ENCODE measurements at regions not wholly inside any gene's neighbourhood (a gene's known extent, or its start where the extent isn't known, plus 50 kb on each side); places are given as distances from the start of the nearest gene placed in this dataset.

GRCh38 chr3:144051211-144051610, 79.6 kb downstream of the DIPK2A start:
- H3K9me2 ChIP-seq (ENCODE audit: insufficient read depth, low read length) = no peaks in the 10 kb centered on the region
- H3K27ac ChIP-seq (ENCODE audit: low read length) = no peak overlapping the region
- H3K4me2 ChIP-seq (ENCODE audit: low read length) = no peak overlapping the region
- H3F3A ChIP-seq (ENCODE audit: insufficient read depth, low read length, poor library complexity, severe bottlenecking) = no peaks in the 10 kb centered on the region
- H3K27me3 ChIP-seq (ENCODE audit: insufficient read depth, low read depth, low read length) = no peaks in the 10 kb centered on the region
- no peaks in the 10 kb centered on the region for H4K20me1 ChIP-seq (ENCODE audit: insufficient read depth)
- H3K4me3 ChIP-seq (ENCODE audit: low read length) = no peak overlapping the region
- TF ChIP-seq REST (IDR thresholded peaks at IDR 0.05; ENCODE audit: borderline replicate concordance) = no peak
- no peak for TF ChIP-seq TAF1 (IDR thresholded peaks at IDR 0.05; ENCODE audit: low read depth)
- no peak for TF ChIP-seq EZH2 (IDR thresholded peaks at IDR 0.05; ENCODE audit: borderline replicate concordance, insufficient read depth, low read length, poor library complexity, severe bottlenecking)
- TF ChIP-seq POLR2AphosphoS5 (IDR thresholded peaks at IDR 0.05) = no peak
- TF ChIP-seq SMC3 (conservative IDR thresholded peaks at IDR 0.05; ENCODE audit: poor library complexity) = no peak
- no peak for TF ChIP-seq MXI1 (conservative IDR thresholded peaks at IDR 0.05; ENCODE audit: poor library complexity, severe bottlenecking)
- no peak overlapping the region for H3K9ac ChIP-seq (ENCODE audit: low read length)
- no peaks in the 10 kb centered on the region for H3K79me2 ChIP-seq (replicated peaks; ENCODE audit: insufficient read depth, low read length)
- H2AFZ ChIP-seq (ENCODE audit: low read depth, low read length) = no peak overlapping the region
- no peaks in the 10 kb centered on the region for H3K9me3 ChIP-seq (ENCODE audit: low read length)
- H3K36me3 ChIP-seq (ENCODE audit: insufficient read depth, low read length) = no peaks in the 10 kb centered on the region

- no peaks in the 10 kb centered on the region for H3K27me3 ChIP-seq (ENCODE audit: insufficient read depth, low read depth, low read length)
Measured at GRCh38 chr3:144052275-144052674, 80.7 kb downstream of the DIPK2A start.

More at GRCh38 chr3:144052275-144052674, 80.7 kb downstream of the DIPK2A start:
- Histone ChIP-seq H3K79me2 (replicated peaks; ENCODE audit: insufficient read depth, low read length) (no peaks in the 10 kb centered on the region), H3K9me3 (ENCODE audit: low read length) (no peaks in the 10 kb centered on the region), H3K36me3 (ENCODE audit: insufficient read depth, low read length) (no peaks in the 10 kb centered on the region), H2AFZ (ENCODE audit: low read depth, low read length) (no peak overlapping the region), H3K4me3 (ENCODE audit: low read length) (no peak overlapping the region), H4K20me1 (ENCODE audit: insufficient read depth) (no peaks in the 10 kb centered on the region), H3F3A (ENCODE audit: insufficient read depth, low read length, poor library complexity, severe bottlenecking) (no peaks in the 10 kb centered on the region), H3K27ac (ENCODE audit: low read length) (no peak overlapping the region), H3K9ac (ENCODE audit: low read length) (no peak overlapping the region), H3K4me2 (ENCODE audit: low read length) (no peak overlapping the region), H3K9me2 (ENCODE audit: insufficient read depth, low read length) (no peaks in the 10 kb centered on the region)
- no peak for TF ChIP-seq MXI1 (conservative IDR thresholded peaks at IDR 0.05; ENCODE audit: poor library complexity, severe bottlenecking)
- TF ChIP-seq REST (IDR thresholded peaks at IDR 0.05; ENCODE audit: borderline replicate concordance) = no peak
- TF ChIP-seq EZH2 (IDR thresholded peaks at IDR 0.05; ENCODE audit: borderline replicate concordance, insufficient read depth, low read length, poor library complexity, severe bottlenecking) = no peak
- TF ChIP-seq TAF1 (IDR thresholded peaks at IDR 0.05; ENCODE audit: low read depth) = no peak
- TF ChIP-seq POLR2AphosphoS5 (IDR thresholded peaks at IDR 0.05) = no peak
- TF ChIP-seq CTCF (IDR thresholded peaks at IDR 0.05; ENCODE audit: poor library complexity, severe bottlenecking) = no peak
- no peak for TF ChIP-seq RAD21 (conservative IDR thresholded peaks at IDR 0.05)
- TF ChIP-seq SMC3 (conservative IDR thresholded peaks at IDR 0.05; ENCODE audit: poor library complexity) = no peak
- no peak for TF ChIP-seq EP300 (conservative IDR thresholded peaks at IDR 0.05; ENCODE audit: poor library complexity, severe bottlenecking)
